HepG2 (cell line): ENCODE measurements at regions not wholly inside any gene's neighbourhood (a gene's known extent, or its start where the extent isn't known, plus 50 kb on each side); places are given as distances from the start of the nearest gene placed in this dataset.

Experiments used
- ATAC-seq: fragments of 200-7000 bp; cut with Tn5 transposase; 3 replicates; pipeline ENCODE4 v1.9.1; 2020; ENCODE audit warnings: mild to moderate bottlenecking, moderate library complexity
- BruUV-seq: library from RNA; stranded (reverse); fragments of 400-500 nt; replicated peaks from 2 replicates; lab custom pipeline; 2021; lab: Mats Ljungman, UMichigan
- CTCF ChIA-PET: fragments of 300-600 bp; formaldehyde crosslinking; extraction: SDS; loops from one replicate; lab custom pipeline; 2021; ENCODE audit warnings: low total read pairs, inconsistent platforms, low intra/inter-chr PET ratio; lab: Yijun Ruan, JAX
- POLR2A ChIA-PET: fragments of 350-600 bp; sonication (Branson Sonifier 250); formaldehyde crosslinking; loops from one replicate; lab custom pipeline; 2020; ENCODE audit warnings: antibody characterized with exemption, inconsistent platforms; lab: Yijun Ruan, JAX
- DNase-seq: peaks from one replicate; pipeline ENCODE4 v3.0.0-alpha.2; 2015; ENCODE audit warnings: low spot score
- FAIRE-seq: peaks from 3 replicates; lab custom pipeline; 2011; peaks lifted over from hg19 to GRCh38; lab: Jason Lieb, UNC
- H2AFZ ChIP-seq: one replicate; pipeline ENCODE4 v1.6.1; 2011; ENCODE audit warnings: low read length, inconsistent platforms
- H3K27ac ChIP-seq: fragments of 300-600 bp; 3 replicates; pipeline ENCODE4 v1.8.0; 2011; ENCODE audit warnings: mixed run types, mild to moderate bottlenecking, mixed read lengths, low read length, inconsistent platforms; ENCODE audit not compliant: insufficient read depth; ENCODE audit errors: extremely low read length
- H3K27me3 ChIP-seq, 2 experiments: fragments of 200-600 bp in 1 of 2; 2 replicates in 1 of 2; 3 replicates in 1 of 2; pipeline versions ENCODE4 v1.6.0 to v1.8.0; 2011; ENCODE audit warnings: low read length in 2 of 2, mild to moderate bottlenecking in 2 of 2, moderate library complexity in 2 of 2, inconsistent platforms in 1 of 2; ENCODE audit not compliant: insufficient read depth in 2 of 2, control insufficient read depth in 1 of 2
- H3K36me3 ChIP-seq, 2 experiments: fragments of 200-600 bp in 1 of 2; replicated peaks in 1 of 2; 2 replicates in 1 of 2; 3 replicates in 1 of 2; pipeline versions ENCODE4 v1.5.1 to v1.8.0; 2011; ENCODE audit warnings: low read length in 2 of 2, inconsistent platforms in 1 of 2; ENCODE audit not compliant: insufficient read depth in 2 of 2, control insufficient read depth in 1 of 2
- H3K4me1 ChIP-seq: 2 replicates; pipeline ENCODE4 v1.5.1; 2012; ENCODE audit warnings: low read length, inconsistent platforms; ENCODE audit not compliant: insufficient read depth
- H3K4me2 ChIP-seq: 2 replicates; pipeline ENCODE4 v1.6.0; 2011; ENCODE audit warnings: low read depth, low read length, inconsistent platforms
- H3K4me3 ChIP-seq, 3 experiments: fragments of 200-600 bp in 1 of 3; sonication (generic), shearing (Covaris generic) in 1 of 3; replicated peaks in 1 of 3; 2 replicates each; pipeline ENCODE4 v1.5.1; 2011 to 2016; ENCODE audit warnings: low read length in 3 of 3, inconsistent platforms in 2 of 3, low read depth in 2 of 3, mild to moderate bottlenecking in 2 of 3, control low read depth in 1 of 3, mixed read lengths in 1 of 3; ENCODE audit not compliant: insufficient read depth in 1 of 3
- H3K79me2 ChIP-seq: one replicate; pipeline ENCODE4 v1.6.1; 2011; ENCODE audit warnings: low read length, inconsistent platforms; ENCODE audit not compliant: insufficient read depth
- H3K9ac ChIP-seq: 2 replicates; pipeline ENCODE4 v1.6.0; 2011; ENCODE audit warnings: mild to moderate bottlenecking, low read depth, low read length, inconsistent platforms; ENCODE audit not compliant: insufficient read depth
- H3K9me3 ChIP-seq: 2 replicates; pipeline ENCODE4 v1.5.1; 2012; ENCODE audit warnings: mild to moderate bottlenecking, low read length
- H4K20me1 ChIP-seq: 2 replicates; pipeline ENCODE4 v1.6.0; 2011; ENCODE audit warnings: inconsistent platforms, mild to moderate bottlenecking, low read length, moderate library complexity; ENCODE audit not compliant: insufficient read depth
- ATRX ChIP-seq: sonication (generic); formaldehyde crosslinking; IDR thresholded peaks from 2 replicates; pipeline ENCODE4 v1.4.0; 2020; ENCODE audit warnings: missing genetic modification reagents, borderline replicate concordance
- DRAP1 ChIP-seq: IDR thresholded peaks from 2 replicates; pipeline ENCODE4 v1.6.1; 2016; ENCODE audit warnings: missing genetic modification reagents, missing compliant biosample characterization
- FLYWCH1 ChIP-seq: sonication (generic); formaldehyde crosslinking; IDR thresholded peaks from 2 replicates; pipeline ENCODE4 v1.8.1; 2023; ENCODE audit warnings: mild to moderate bottlenecking, missing genetic modification reagents
- FOSL2 ChIP-seq: sonication (generic); formaldehyde crosslinking; IDR thresholded peaks from 2 replicates; pipeline ENCODE4 v1.4.0; 2020; ENCODE audit warnings: missing genetic modification reagents
- LBX2 ChIP-seq: sonication (generic); formaldehyde crosslinking; IDR thresholded peaks from 2 replicates; pipeline ENCODE4 v1.5.0; 2020; ENCODE audit warnings: missing genetic modification reagents, mild to moderate bottlenecking, borderline replicate concordance
- MAF1 ChIP-seq: sonication (generic); formaldehyde crosslinking; IDR thresholded peaks from 2 replicates; pipeline ENCODE4 v1.5.0; 2020; ENCODE audit warnings: missing genetic modification reagents, borderline replicate concordance
- NBN ChIP-seq: fragments of 450-650 bp; conservative IDR thresholded peaks from 2 replicates; pipeline ENCODE4 v1.6.1; 2017
- POGK ChIP-seq: sonication (generic); formaldehyde crosslinking; conservative IDR thresholded peaks from 2 replicates; pipeline ENCODE4 v1.8.0; 2022; ENCODE audit warnings: mild to moderate bottlenecking, moderate library complexity, missing genetic modification reagents
- PRMT3 ChIP-seq: sonication (generic); formaldehyde crosslinking; IDR thresholded peaks from 2 replicates; pipeline ENCODE4 v1.8.1; 2022; ENCODE audit warnings: low read depth, mild to moderate bottlenecking, moderate library complexity, missing genetic modification reagents, borderline replicate concordance
- SOX13 ChIP-seq, 3 experiments: fragments of 450-650 bp in 1 of 3; sonication (generic) in 1 of 3; formaldehyde crosslinking in 1 of 3; IDR thresholded peaks in 2 of 3; conservative IDR thresholded peaks in 1 of 3; 2 replicates each; pipeline versions ENCODE4 v1.5.0 to v1.6.1; 2016 to 2020; ENCODE audit warnings: antibody characterized with exemption in 1 of 3, mild to moderate bottlenecking in 1 of 3, missing compliant biosample characterization in 1 of 3, missing genetic modification reagents in 1 of 3, moderate library complexity in 1 of 3
- ZFP1 ChIP-seq: IDR thresholded peaks from 2 replicates; pipeline ENCODE4 v1.6.1; 2016
- ZNF280D ChIP-seq: sonication (generic); formaldehyde crosslinking; IDR thresholded peaks from 2 replicates; pipeline ENCODE4 v1.5.1; 2020; ENCODE audit warnings: mild to moderate bottlenecking, missing genetic modification reagents
- ZNF326 ChIP-seq: sonication (generic); formaldehyde crosslinking; IDR thresholded peaks from 2 replicates; pipeline ENCODE4 v1.4.0; 2020; ENCODE audit warnings: missing genetic modification reagents, borderline replicate concordance
- ZSCAN29 ChIP-seq: sonication (generic); formaldehyde crosslinking; conservative IDR thresholded peaks from 2 replicates; pipeline ENCODE4 v1.4.0; 2020; ENCODE audit warnings: mild to moderate bottlenecking, missing genetic modification reagents
- WGBS: methylation state at CpG from one replicate; pipeline ENCODE4 v1.1.6; 2017; ENCODE audit warnings: low lambda C conversion rate; 5-methylcytosine and 5-hydroxymethylcytosine counted together
- in situ Hi-C: cut with HindIII; loops from 2 replicates; pipeline ENCODE4 v1.10.0; 2017; ENCODE audit warnings: low pct_unique_long_range_greater_than_20kb; ENCODE audit not compliant: extremely low pct_ligation_motif_present
- intact Hi-C: fragments of 100-400 bp; cut with micrococcal nuclease; formaldehyde crosslinking; loops from one replicate; pipeline ENCODE4 v1.10.0; 2022; ENCODE audit not compliant: unreplicated experiment

DNA sequence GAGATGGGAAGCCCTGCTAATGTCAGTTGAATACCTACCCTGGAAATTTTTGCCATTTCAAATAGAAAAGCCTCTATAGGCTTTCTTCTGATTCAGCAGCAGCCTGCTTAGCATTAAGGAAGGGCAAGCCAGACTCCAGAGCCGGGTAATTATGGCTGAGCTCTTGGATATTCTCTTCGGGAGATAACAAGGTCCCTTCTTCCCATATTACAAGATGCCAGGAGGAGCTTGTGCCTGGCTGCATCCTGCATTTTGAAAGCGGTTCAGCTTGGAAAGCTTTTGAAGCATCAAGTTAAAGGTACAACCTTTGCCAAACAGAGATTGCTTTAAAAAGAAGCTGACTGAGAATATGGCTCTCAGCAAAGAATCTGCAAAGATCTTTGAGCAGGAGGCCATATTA, 399.6 kb upstream of the RPS6KA3 start:
- DNase-seq: no peak
- intact Hi-C loops: no loop called here
- BruUV-seq: no TSS peak
- TF ChIP-seq ZNF326 (CRISPR knock-in tag): no peak
- no peak for TF ChIP-seq FOSL2
- TF ChIP-seq, all 625 proteins: peak for 0
- no peak overlapping the region for H3K4me2 ChIP-seq
- no peak for ATAC-seq
- 0% methylated on average over 3 of the region's 3 CpGs for WGBS
- H2AFZ ChIP-seq: no peak overlapping the region
- H3K27me3 ChIP-seq: no peaks in the 10 kb centered on the region
- H3K36me3 ChIP-seq: no peaks in the 10 kb centered on the region
- no peak overlapping the region for H3K27ac ChIP-seq
- ChIA-PET CTCF (no interaction called here), POLR2A (no interaction called here)
- H3K9me3 ChIP-seq: no peaks in the 10 kb centered on the region
- no peak overlapping the region for H3K9ac ChIP-seq
- H3K79me2 ChIP-seq: no peaks in the 10 kb centered on the region
- no peak overlapping the region for H3K4me3 ChIP-seq
- H3K4me1 ChIP-seq: no peaks in the 10 kb centered on the region
- H4K20me1 ChIP-seq: no peaks in the 10 kb centered on the region
- in situ Hi-C loops: no loop called here
- no peak for FAIRE-seq

- intact Hi-C loops: no loop called here
- Histone ChIP-seq H3K9ac (no peak overlapping the region), H3K9me3 (no peaks in the 10 kb centered on the region), H3K27me3 (no peaks in the 10 kb centered on the region), H2AFZ (no peak overlapping the region), H3K4me2 (no peak overlapping the region), H3K27ac (no peak overlapping the region), H3K79me2 (no peaks in the 10 kb centered on the region), H3K36me3 (no peaks in the 10 kb centered on the region), H4K20me1 (no peaks in the 10 kb centered on the region), H3K4me3 (no peak overlapping the region), H3K4me1 (no peaks in the 10 kb centered on the region)
- in situ Hi-C loops: no loop called here
- CTCF ChIA-PET: no interaction called here
- 2% methylated on average over 5 of the region's 5 CpGs for WGBS
- ATAC-seq (no peak), FAIRE-seq (no peak), DNase-seq (no peak)
- POLR2A ChIA-PET: no interaction called here
- no TSS peak for BruUV-seq
- no peak for TF ChIP-seq ZSCAN29 (CRISPR knock-in tag)
- TF ChIP-seq ATRX: no peak
- no peak for TF ChIP-seq SOX13 (IDR thresholded peaks at IDR 0.05)
- TF ChIP-seq SOX13 (CRISPR knock-in tag; conservative IDR thresholded peaks at IDR 0.05 in 1 of 2, IDR thresholded peaks at IDR 0.05 in 1 of 2): no peak
- TF ChIP-seq FLYWCH1 (CRISPR knock-in tag): no peak
- TF ChIP-seq DRAP1 (CRISPR knock-in tag): no peak
- TF ChIP-seq MAF1 (CRISPR knock-in tag): no peak
- TF ChIP-seq ZNF280D (CRISPR knock-in tag): no peak
- TF ChIP-seq ZFP1 (CRISPR knock-in tag): no peak
- no peak for TF ChIP-seq LBX2 (CRISPR knock-in tag)
- no peak for TF ChIP-seq NBN
- TF ChIP-seq PRMT3: no peak
- no peak for TF ChIP-seq POGK (CRISPR knock-in tag)
These were observed 398.8 kb upstream of the RPS6KA3 start for GRCh38 chrX:20665481-20665880.
